ENCODE measurements at regions not wholly inside any gene's neighbourhood (a gene's known extent, or its start where the extent isn't known, plus 50 kb on each side); places are given as distances from the start of the nearest gene placed in this dataset.

GRCh38 chr5:111627862-111628261 is 115.5 kb upstream of the STARD4 start:
- ATAC-seq (no peak), DNase-seq (ENCODE audit: low spot score) (no peak), FAIRE-seq (no peak)
- in situ Hi-C loops (cut with HindIII; ENCODE audit: extremely low pct_ligation_motif_present, low pct_unique_long_range_greater_than_20kb) (no loop called here), intact Hi-C loops (cut with micrococcal nuclease; ENCODE audit: unreplicated experiment) (no loop called here)
- POLR2A ChIA-PET = no interaction called here
- H3K9ac ChIP-seq (ENCODE audit: insufficient read depth, low read depth, low read length) = no peak overlapping the region
- H3K4me1 ChIP-seq (ENCODE audit: insufficient read depth, low read length) = no peaks in the 10 kb centered on the region
- no peak overlapping the region for H2AFZ ChIP-seq (ENCODE audit: low read length)
- H3K27me3 ChIP-seq (ENCODE audit: control insufficient read depth in 1 of 2, insufficient read depth in 2 of 2, low read length in 2 of 2) = peaks cover 0 to 3% of the 10 kb centered on the region in 2 experiments; a peak in 1 of 5 replicates
- H3K36me3 ChIP-seq (replicated peaks in 1 of 2; ENCODE audit: control insufficient read depth in 1 of 2, insufficient read depth in 2 of 2, low read length in 2 of 2) = no peaks in the 10 kb centered on the region
- peaks cover 9% of the 10 kb centered on the region; the same call in 1 of the 2 replicates for H3K9me3 ChIP-seq (ENCODE audit: low read length)
- WGBS (ENCODE audit: low lambda C conversion rate) = 39% methylated on average over 3 of the region's 3 CpGs
- CTCF ChIA-PET (ENCODE audit: low intra/inter-chr PET ratio, low total read pairs) = no interaction called here
- no peak overlapping the region for H3K27ac ChIP-seq (ENCODE audit: extremely low read length, insufficient read depth, low read length)
- no peaks in the 10 kb centered on the region for H4K20me1 ChIP-seq (ENCODE audit: insufficient read depth, low read length)
- no peak overlapping the region for H3K4me2 ChIP-seq (ENCODE audit: low read depth, low read length)
- H3K79me2 ChIP-seq (ENCODE audit: insufficient read depth, low read length) = no peaks in the 10 kb centered on the region
- no TSS peak for BruUV-seq (replicated peaks)
- H3K4me3 ChIP-seq (replicated peaks in 1 of 3; ENCODE audit: insufficient read depth in 1 of 3, low read depth in 2 of 3, low read length in 3 of 3) = no peak overlapping the region
- TF ChIP-seq E2F1 (CRISPR knock-in tag; IDR thresholded peaks at IDR 0.05) (no peak), DNMT1 (CRISPR knock-in tag; IDR thresholded peaks at IDR 0.05) (no peak), ZBED4 (CRISPR knock-in tag; IDR thresholded peaks at IDR 0.05; ENCODE audit: borderline replicate concordance) (no peak), KDM2A (CRISPR knock-in tag; IDR thresholded peaks at IDR 0.05; ENCODE audit: borderline replicate concordance, low read depth) (no peak), ZNF317 (CRISPR knock-in tag; IDR thresholded peaks at IDR 0.05) (no peak), ZNF24 (IDR thresholded peaks at IDR 0.05) (no peak), MYC (CRISPR knock-in tag; IDR thresholded peaks at IDR 0.05; ENCODE audit: borderline replicate concordance) (no peak), RAD21 (CRISPR knock-in tag; IDR thresholded peaks at IDR 0.05) (no peak), PRDM10 (CRISPR knock-in tag; IDR thresholded peaks at IDR 0.05; ENCODE audit: low read depth) (no peak), PRMT3 (CRISPR knock-in tag; IDR thresholded peaks at IDR 0.05; ENCODE audit: borderline replicate concordance, low read depth) (no peak), SP2 (CRISPR knock-in tag; IDR thresholded peaks at IDR 0.05) (no peak), ZBTB26 (CRISPR knock-in tag; IDR thresholded peaks at IDR 0.05; ENCODE audit: borderline replicate concordance) (no peak), ZFP41 (CRISPR knock-in tag; IDR thresholded peaks at IDR 0.05; ENCODE audit: borderline replicate concordance) (no peak), ZNF589 (CRISPR knock-in tag; conservative IDR thresholded peaks at IDR 0.05) (no peak), PHF21A (CRISPR knock-in tag; IDR thresholded peaks at IDR 0.05) (no peak)
